ENCODE measurements at regions not wholly inside any gene's neighbourhood (a gene's known extent, or its start where the extent isn't known, plus 50 kb on each side); places are given as distances from the start of the nearest gene placed in this dataset.

- no peak overlapping the region for H3K4me2 ChIP-seq (ENCODE audit: insufficient read depth, low read length)
- no TSS peak for BruUV-seq (replicated peaks)
- no peaks in the 10 kb centered on the region for H3K27me3 ChIP-seq (ENCODE audit: control insufficient read depth in 2 of 2, insufficient read depth in 2 of 2, low read length in 2 of 2)
- TF ChIP-seq CCAR2 (IDR thresholded peaks at IDR 0.05; ENCODE audit: low read depth, low read length): no peak
- no peak for TF ChIP-seq SMAD2 (IDR thresholded peaks at IDR 0.05; ENCODE audit: low read depth, low read length)
- TF ChIP-seq CBX1 (IDR thresholded peaks at IDR 0.05; ENCODE audit: low read depth): no peak
- TF ChIP-seq SETDB1 (IDR thresholded peaks at IDR 0.05; ENCODE audit: low read length): no peak
- TF ChIP-seq TCFL5 (CRISPR knock-in tag; conservative IDR thresholded peaks at IDR 0.05): no peak
- no peak for TF ChIP-seq ERF (CRISPR knock-in tag; IDR thresholded peaks at IDR 0.05)
- no peak for TF ChIP-seq USF1 (CRISPR knock-in tag; IDR thresholded peaks at IDR 0.05)
- TF ChIP-seq ZNF449 (CRISPR knock-in tag; IDR thresholded peaks at IDR 0.05): no peak
- TF ChIP-seq ZNF41 (CRISPR knock-in tag; conservative IDR thresholded peaks at IDR 0.05): no peak
- no peak for TF ChIP-seq ZBTB49 (CRISPR knock-in tag; IDR thresholded peaks at IDR 0.05; ENCODE audit: borderline replicate concordance)
- no peak for TF ChIP-seq FOXM1 (IDR thresholded peaks at IDR 0.05; ENCODE audit: low read depth)
- TF ChIP-seq FOXM1 (CRISPR knock-in tag; IDR thresholded peaks at IDR 0.05; ENCODE audit: low read depth): no peak
- TF ChIP-seq ATF6 (CRISPR knock-in tag; IDR thresholded peaks at IDR 0.05): no peak
- no peak for TF ChIP-seq BRF2 (IDR thresholded peaks at IDR 0.05; ENCODE audit: borderline replicate concordance, insufficient read depth, insufficient read length)
- no peak for TF ChIP-seq ZNF76 (CRISPR knock-in tag; IDR thresholded peaks at IDR 0.05; ENCODE audit: borderline replicate concordance)
- no peak for TF ChIP-seq E2F5 (CRISPR knock-in tag; IDR thresholded peaks at IDR 0.05)
- H3K9me1 ChIP-seq (ENCODE audit: control insufficient read depth, insufficient read depth, low read length): no peaks in the 10 kb centered on the region
- no peaks in the 10 kb centered on the region for H3K36me3 ChIP-seq (ENCODE audit: control insufficient read depth, insufficient read depth, low read length)
- in situ Hi-C loops (cut with MboI) (no loop called here), intact Hi-C loops (cut with micrococcal nuclease) (no loop called here)
- H3K4me1 ChIP-seq (replicated peaks in 1 of 2; ENCODE audit: control insufficient read depth in 2 of 2, insufficient read depth in 2 of 2, low read length in 2 of 2): no peaks in the 10 kb centered on the region
- CTCF ChIA-PET (ENCODE audit: low intra/inter-chr PET ratio): no interaction called here
- ATAC-seq (no peak), FAIRE-seq (no peak), DNase-seq (ENCODE audit: extremely low read depth in 1 of 4, low spot score in 3 of 4) (no peak)
- no peaks in the 10 kb centered on the region for H4K20me1 ChIP-seq (replicated peaks; ENCODE audit: control insufficient read depth, insufficient read depth, low read length)
- H3K79me2 ChIP-seq (ENCODE audit: control insufficient read depth, insufficient read depth, low read length): no peaks in the 10 kb centered on the region
- H3K9me3 ChIP-seq (replicated peaks; ENCODE audit: control insufficient read depth, insufficient read depth, low read depth, low read length): no peaks in the 10 kb centered on the region
- no peak overlapping the region for H2AFZ ChIP-seq (ENCODE audit: low read depth, low read length)
- POLR2A ChIA-PET: no interaction called here
- H3K4me3 ChIP-seq: no peak overlapping the region
- no peak overlapping the region for H3K27ac ChIP-seq (ENCODE audit: extremely low read depth, low read depth, low read length)
- H3K9ac ChIP-seq (ENCODE audit: insufficient read depth in 1 of 2, low read depth in 2 of 2, low read length in 2 of 2): no peak overlapping the region
Measured at GRCh38 chr9:80679916-80680315, 1009.4 kb downstream of the TLE1 start.
